GM12873 (cell line): ENCODE measurements at regions not wholly inside any gene's neighbourhood (a gene's known extent, or its start where the extent isn't known, plus 50 kb on each side); places are given as distances from the start of the nearest gene placed in this dataset.
A peak's percentile ranks its signal among the peaks of the same experiment; 100 is the strongest.

Experiments used
- CTCF ChIP-seq: IDR thresholded peaks from 2 replicates; pipeline ENCODE4 v1.5.1; 2012; ENCODE audit warnings: low read depth, mild to moderate bottlenecking, moderate library complexity, low read length, control low read depth; ENCODE audit not compliant: insufficient read depth; ENCODE audit errors: missing control alignments

GRCh38 chr13:65894049-65894448, 1336.1 kb downstream of the PCDH9 start:
- TF ChIP-seq CTCF, result no peak

- no peak for TF ChIP-seq CTCF
Measured at GRCh38 chr13:65892859-65893258, 1337.3 kb downstream of the PCDH9 start.

- TF ChIP-seq CTCF, result no peak
Measured at GRCh38 chr13:65889368-65889767, 1340.8 kb downstream of the PCDH9 start.

GRCh38 chr13:65882810-65883209, 1347.3 kb downstream of the PCDH9 start:
- peak; percentile 16 for TF ChIP-seq CTCF

- no peak for TF ChIP-seq CTCF
Measured at GRCh38 chr13:65881561-65882155, 1348.5 kb downstream of the PCDH9 start.

- TF ChIP-seq CTCF, result no peak
Measured at GRCh38 chr13:65875031-65875430, 1355.1 kb downstream of the PCDH9 start.

- TF ChIP-seq CTCF, result no peak
Measured at GRCh38 chr13:65872448-65872847, 1357.7 kb downstream of the PCDH9 start.
